ENCODE measurements at regions not wholly inside any gene's neighbourhood (a gene's known extent, or its start where the extent isn't known, plus 50 kb on each side); places are given as distances from the start of the nearest gene placed in this dataset.

GRCh38 chr9:117887941-117888340 lies 183.7 kb downstream of the TLR4 start:
- H3K27me3 Mint-ChIP-seq (ENCODE audit: low read depth), result no peaks in the 10 kb centered on the region
- Histone ChIP-seq H3K79me1 (ENCODE audit: insufficient read depth, low read depth, low read length, poor library complexity, severe bottlenecking) (no peaks in the 10 kb centered on the region), H2AK5ac (ENCODE audit: insufficient read length, low read length) (no peak overlapping the region), H3K9ac (ENCODE audit: extremely low read depth, insufficient read length, low read length) (no peak overlapping the region), H3K23ac (ENCODE audit: insufficient read length, low read depth, low read length) (no peak overlapping the region), H3K56ac (ENCODE audit: insufficient read length, low read depth, low read length) (no peak overlapping the region), H3K4ac (ENCODE audit: low read depth, low read length) (no peak overlapping the region), H3K9me3 (ENCODE audit: control insufficient read depth, low read depth, low read length) (no peaks in the 10 kb centered on the region), H3K27ac (ENCODE audit: insufficient read length, low read depth, low read length) (no peak overlapping the region), H2BK5ac (ENCODE audit: insufficient read length, low read length) (no peak overlapping the region), H3K23me2 (ENCODE audit: insufficient read length, low read depth, low read length, poor library complexity, severe bottlenecking) (no peaks in the 10 kb centered on the region), H3K79me2 (ENCODE audit: insufficient read depth, low read length) (no peaks in the 10 kb centered on the region), H4K8ac (replicated peaks; ENCODE audit: insufficient read length, low read depth, low read length) (no peak overlapping the region), H2AFZ (ENCODE audit: low read length) (no peak overlapping the region), H3K4me1 (ENCODE audit: insufficient read depth, low read length) (no peaks in the 10 kb centered on the region), H2BK20ac (ENCODE audit: low read depth, low read length, poor library complexity, severe bottlenecking) (no peak overlapping the region), H2BK12ac (ENCODE audit: insufficient read length, low read depth, low read length) (no peak overlapping the region), H3K14ac (ENCODE audit: insufficient read depth, low read length) (no peak overlapping the region), H3K27me3 (ENCODE audit: insufficient read depth, low read length) (no peaks in the 10 kb centered on the region), H2BK120ac (ENCODE audit: low read depth, low read length, poor library complexity, severe bottlenecking) (no peak overlapping the region), H2BK15ac (ENCODE audit: low read depth, low read length) (no peak overlapping the region), H4K91ac (ENCODE audit: insufficient read length, low read depth, low read length) (no peak overlapping the region), H4K5ac (ENCODE audit: insufficient read length, low read depth, low read length) (no peak overlapping the region), H4K20me1 (ENCODE audit: control insufficient read depth, insufficient read depth, insufficient read length) (no peaks in the 10 kb centered on the region), H3T11ph (ENCODE audit: low read length) (no peak overlapping the region), H3K4me2 (ENCODE audit: insufficient read depth, insufficient read length, low read length) (no peak overlapping the region), H3K18ac (ENCODE audit: insufficient read length, low read depth, low read length) (no peak overlapping the region)
- no peak for DNase-seq
- H3K4me1 Mint-ChIP-seq, result no peaks in the 10 kb centered on the region
- H3K36me3 Mint-ChIP-seq (ENCODE audit: insufficient read depth in 1 of 3, low read depth in 3 of 3), result no peaks in the 10 kb centered on the region
- no CpG with 5 or more reads among the region's 3 CpGs for WGBS (ENCODE audit: extremely low coverage, insufficient read length, low lambda C conversion rate)
- no peak overlapping the region for H3K4me3 Mint-ChIP-seq
- H3K27ac Mint-ChIP-seq, result no peak overlapping the region
- no peak for TF ChIP-seq CTCF (conservative IDR thresholded peaks at IDR 0.05)
- H3K9me3 Mint-ChIP-seq, result no peaks in the 10 kb centered on the region

All from H9 (cell line).